ENCODE measurements at regions not wholly inside any gene's neighbourhood (a gene's known extent, or its start where the extent isn't known, plus 50 kb on each side); places are given as distances from the start of the nearest gene placed in this dataset.
"Not testable (repeated sequence)": the region's sequence is repeated elsewhere in the genome, so short reads cannot be mapped to it uniquely, and the experiment has no call there.

GRCh38 chr18:55735199-55735855 lies 147.3 kb upstream of the TCF4 start:
- Histone ChIP-seq H3K36me3 (ENCODE audit: control insufficient read depth, low read length) (no peaks in the 10 kb centered on the region), H3K4me1 (ENCODE audit: control insufficient read depth, low read length) (no peaks in the 10 kb centered on the region), H3K27me3 (ENCODE audit: control insufficient read depth, low read length) (no peaks in the 10 kb centered on the region), H3K9me3 (ENCODE audit: control insufficient read depth, insufficient read depth, low read length) (no peaks in the 10 kb centered on the region), H4K20me1 (ENCODE audit: control insufficient read depth, insufficient read depth, low read depth, low read length) (no peaks in the 10 kb centered on the region), H3K27ac (ENCODE audit: low read depth, low read length) (no peak overlapping the region), H3K79me2 (ENCODE audit: control insufficient read depth, low read length) (no peaks in the 10 kb centered on the region), H3F3A (ENCODE audit: control insufficient read depth, insufficient read depth) (no peaks in the 10 kb centered on the region; the same call in 1 of the 2 replicates), H3K4me3 (ENCODE audit: low read length) (no peak overlapping the region), H3K4me2 (ENCODE audit: low read length) (no peak overlapping the region), H3K9me2 (replicated peaks; ENCODE audit: control insufficient read depth, low read length) (no peaks in the 10 kb centered on the region)
- TF ChIP-seq EZH2phosphoT487 (IDR thresholded peaks at IDR 0.05; ENCODE audit: borderline replicate concordance, low read length) (no peak), CTCF (IDR thresholded peaks at IDR 0.05; ENCODE audit: low read depth, low read length, poor library complexity, severe bottlenecking) (no peak)

GRCh38 chr18:55732227-55733106 lies 144.5 kb upstream of the TCF4 start:
- Histone ChIP-seq H3K36me3 (ENCODE audit: control insufficient read depth, low read length) (no peaks in the 10 kb centered on the region), H3K4me1 (ENCODE audit: control insufficient read depth, low read length) (no peaks in the 10 kb centered on the region), H3K9me2 (replicated peaks; ENCODE audit: control insufficient read depth, low read length) (no peaks in the 10 kb centered on the region), H3K9me3 (ENCODE audit: control insufficient read depth, insufficient read depth, low read length) (no peaks in the 10 kb centered on the region), H3K4me2 (ENCODE audit: low read length) (no peak overlapping the region), H3K79me2 (ENCODE audit: control insufficient read depth, low read length) (no peaks in the 10 kb centered on the region), H3K4me3 (ENCODE audit: low read length) (no peak overlapping the region), H3F3A (ENCODE audit: control insufficient read depth, insufficient read depth) (no peaks in the 10 kb centered on the region; the same call in 1 of the 2 replicates), H4K20me1 (ENCODE audit: control insufficient read depth, insufficient read depth, low read depth, low read length) (no peaks in the 10 kb centered on the region), H3K27me3 (ENCODE audit: control insufficient read depth, low read length) (no peaks in the 10 kb centered on the region), H3K27ac (ENCODE audit: low read depth, low read length) (no peak overlapping the region)
- TF ChIP-seq EZH2phosphoT487 (IDR thresholded peaks at IDR 0.05; ENCODE audit: borderline replicate concordance, low read length) = no peak
- TF ChIP-seq CTCF (IDR thresholded peaks at IDR 0.05; ENCODE audit: low read depth, low read length, poor library complexity, severe bottlenecking) = no peak

- no peaks in the 10 kb centered on the region for H4K20me1 ChIP-seq (ENCODE audit: control insufficient read depth, insufficient read depth, low read depth, low read length)
- H3K79me2 ChIP-seq (ENCODE audit: control insufficient read depth, low read length) = no peaks in the 10 kb centered on the region
- no peaks in the 10 kb centered on the region for H3K27me3 ChIP-seq (ENCODE audit: control insufficient read depth, low read length)
- no peak overlapping the region for H3K27ac ChIP-seq (ENCODE audit: low read depth, low read length)
- H3K4me2 ChIP-seq (ENCODE audit: low read length) = no peak overlapping the region
- no peaks in the 10 kb centered on the region for H3K4me1 ChIP-seq (ENCODE audit: control insufficient read depth, low read length)
- H3K9me3 ChIP-seq (ENCODE audit: control insufficient read depth, insufficient read depth, low read length) = no peaks in the 10 kb centered on the region
- H3K36me3 ChIP-seq (ENCODE audit: control insufficient read depth, low read length) = no peaks in the 10 kb centered on the region
- H3K9me2 ChIP-seq (replicated peaks; ENCODE audit: control insufficient read depth, low read length) = no peaks in the 10 kb centered on the region
- no peak overlapping the region for H3K4me3 ChIP-seq (ENCODE audit: low read length)
- TF ChIP-seq CTCF (IDR thresholded peaks at IDR 0.05; ENCODE audit: low read depth, low read length, poor library complexity, severe bottlenecking) (no peak), EZH2phosphoT487 (IDR thresholded peaks at IDR 0.05; ENCODE audit: borderline replicate concordance, low read length) (no peak)
- no peaks in the 10 kb centered on the region; the same call in 1 of the 2 replicates for H3F3A ChIP-seq (ENCODE audit: control insufficient read depth, insufficient read depth)
These were observed 143.6 kb upstream of the TCF4 start for GRCh38 chr18:55731594-55732042.

DNA sequence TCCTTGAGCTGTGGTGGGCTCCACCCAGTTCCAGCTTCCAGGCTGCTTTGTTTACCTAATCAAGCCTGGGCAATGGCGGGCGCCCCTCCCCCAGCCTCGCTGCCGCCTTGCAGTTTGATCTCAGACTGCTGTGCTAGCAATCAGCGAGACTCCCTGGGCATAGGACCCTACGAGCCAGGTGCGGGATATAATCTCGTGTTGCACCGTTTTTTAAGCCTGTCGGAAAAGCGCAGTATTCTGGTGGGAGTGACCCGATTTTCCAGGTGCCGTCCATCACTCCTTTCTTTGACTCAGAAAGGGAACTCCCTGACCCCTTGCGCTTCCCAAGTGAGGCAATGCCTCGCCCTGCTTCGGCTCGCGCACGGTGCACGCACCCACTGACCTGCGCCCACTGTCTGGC lies 133.0 kb upstream of the TCF4 start:
- not testable (repeated sequence) for H3K27me3 ChIP-seq (ENCODE audit: control insufficient read depth, low read length); H3K9me2 ChIP-seq (replicated peaks; ENCODE audit: control insufficient read depth, low read length); H4K20me1 ChIP-seq (ENCODE audit: control insufficient read depth, insufficient read depth, low read depth, low read length); H3K9me3 ChIP-seq (ENCODE audit: control insufficient read depth, insufficient read depth, low read length); H3K4me3 ChIP-seq (ENCODE audit: low read length); H3K4me1 ChIP-seq (ENCODE audit: control insufficient read depth, low read length); H3K79me2 ChIP-seq (ENCODE audit: control insufficient read depth, low read length); H3K4me2 ChIP-seq (ENCODE audit: low read length); H3F3A ChIP-seq (ENCODE audit: control insufficient read depth, insufficient read depth); H3K27ac ChIP-seq (ENCODE audit: low read depth, low read length); H3K36me3 ChIP-seq (ENCODE audit: control insufficient read depth, low read length)
